GM19395 (cell line): ENCODE measurements at regions not wholly inside any gene's neighbourhood (a gene's known extent, or its start where the extent isn't known, plus 50 kb on each side); places are given as distances from the start of the nearest gene placed in this dataset.

Experiments
- ATAC-seq: cut with Tn5 transposase; IDR thresholded peaks from one replicate; pipeline ENCODE4 v1.9.1; 2021; ENCODE audit warnings: mild to moderate bottlenecking, moderate library complexity; ENCODE audit not compliant: unreplicated experiment

GRCh38 chr5:114678778-114679177 is 316.9 kb downstream of the KCNN2 start:
- no peak for ATAC-seq

- ATAC-seq: no peak
Observed at GRCh38 chr5:114665551-114665950, 303.7 kb downstream of the KCNN2 start.

- ATAC-seq: no peak
Observed at GRCh38 chr5:114660791-114661190, 298.9 kb downstream of the KCNN2 start.

GRCh38 chr5:114658194-114658593 is 296.3 kb downstream of the KCNN2 start:
- no peak for ATAC-seq

- no peak for ATAC-seq
Observed at GRCh38 chr5:114657342-114658130, 295.7 kb downstream of the KCNN2 start.

GRCh38 chr5:114649878-114650277 is 288.0 kb downstream of the KCNN2 start:
- no peak for ATAC-seq

GRCh38 chr5:114648940-114649339 is 287.1 kb downstream of the KCNN2 start:
- ATAC-seq: no peak

GRCh38 chr5:114644576-114644975 is 282.7 kb downstream of the KCNN2 start:
- ATAC-seq: no peak

- ATAC-seq: no peak
Observed at GRCh38 chr5:114636271-114636670, 274.4 kb downstream of the KCNN2 start.

GRCh38 chr5:114634967-114635901 is 273.4 kb downstream of the KCNN2 start:
- no peak for ATAC-seq

GRCh38 chr5:114634517-114634916 is 272.6 kb downstream of the KCNN2 start:
- no peak for ATAC-seq

GRCh38 chr5:114612406-114612805 is 250.5 kb downstream of the KCNN2 start:
- ATAC-seq: no peak

GRCh38 chr5:114581136-114581535 is 219.3 kb downstream of the KCNN2 start:
- no peak for ATAC-seq

GRCh38 chr5:114565871-114566270 is 204.0 kb downstream of the KCNN2 start:
- ATAC-seq: no peak

- ATAC-seq: no peak
Observed at GRCh38 chr5:114565139-114565538, 203.3 kb downstream of the KCNN2 start.

- no peak for ATAC-seq
Observed at GRCh38 chr5:114561415-114561814, 199.5 kb downstream of the KCNN2 start.
